KG1 (cell line): ENCODE measurements at regions not wholly inside any gene's neighbourhood (a gene's known extent, or its start where the extent isn't known, plus 50 kb on each side); places are given as distances from the start of the nearest gene placed in this dataset.
"Not testable (repeated sequence)": the region's sequence is repeated elsewhere in the genome, so short reads cannot be mapped to it uniquely, and the experiment has no call there.

Experiments used
- DNase-seq: peaks from one replicate; lab custom pipeline; 2025; lab: John Stamatoyannopoulos, UW

DNA sequence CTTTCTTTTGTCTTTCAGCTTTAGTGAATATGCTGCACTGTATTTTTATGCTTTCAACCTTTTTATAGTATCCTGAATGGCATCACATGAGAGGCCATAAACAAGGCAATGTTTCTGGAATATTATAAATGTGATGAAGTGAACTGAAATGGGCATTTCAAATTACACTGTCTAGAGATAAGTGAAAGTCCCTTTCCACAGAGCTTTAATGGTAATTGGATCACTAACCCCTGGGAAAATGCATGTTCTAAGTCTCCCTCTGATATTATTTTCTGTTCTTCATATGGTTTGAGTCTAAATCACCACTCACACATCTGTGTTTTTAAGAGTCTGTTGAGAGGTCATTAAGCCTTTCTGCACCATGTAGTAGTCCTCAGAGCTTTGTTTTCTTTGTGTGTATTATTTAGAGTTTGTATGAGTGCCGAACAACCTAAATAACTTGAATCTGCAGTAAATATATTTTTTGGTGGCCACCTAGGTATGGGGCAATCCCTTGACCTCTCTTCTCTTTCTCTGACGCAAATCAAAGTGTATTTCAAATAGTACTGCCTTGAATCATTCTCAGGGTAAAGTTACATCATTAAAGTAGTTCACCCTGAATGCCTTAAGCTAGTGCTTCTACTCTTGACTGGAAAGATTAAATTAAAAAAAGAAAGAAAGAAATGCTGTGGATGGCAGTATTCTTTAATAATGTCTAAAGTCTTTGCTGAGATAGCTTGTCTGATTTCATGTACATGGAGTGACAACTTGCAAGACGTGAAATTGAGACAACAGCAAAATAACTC, 1931.0 kb upstream of the CDH6 start:
- DNase-seq: no peak

DNA sequence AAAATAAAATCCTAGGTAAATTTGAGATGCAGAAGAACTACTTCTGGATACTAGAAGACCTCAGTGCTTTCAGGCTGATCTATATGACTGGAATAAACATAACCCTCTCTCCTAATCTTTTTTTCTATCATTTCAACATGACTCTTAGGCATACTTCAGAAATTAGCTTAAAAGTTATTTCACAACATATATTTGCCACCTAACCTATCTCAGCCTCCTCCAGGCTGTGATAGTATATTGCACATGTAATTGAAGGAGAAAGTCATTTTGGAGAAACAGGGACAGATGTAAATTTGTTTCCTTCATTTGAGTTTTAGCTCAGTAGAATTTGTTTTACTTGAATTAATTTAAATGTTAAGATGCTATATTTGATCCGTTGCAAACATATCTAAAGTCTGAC, 1932.3 kb upstream of the CDH6 start:
- no peak for DNase-seq

DNA sequence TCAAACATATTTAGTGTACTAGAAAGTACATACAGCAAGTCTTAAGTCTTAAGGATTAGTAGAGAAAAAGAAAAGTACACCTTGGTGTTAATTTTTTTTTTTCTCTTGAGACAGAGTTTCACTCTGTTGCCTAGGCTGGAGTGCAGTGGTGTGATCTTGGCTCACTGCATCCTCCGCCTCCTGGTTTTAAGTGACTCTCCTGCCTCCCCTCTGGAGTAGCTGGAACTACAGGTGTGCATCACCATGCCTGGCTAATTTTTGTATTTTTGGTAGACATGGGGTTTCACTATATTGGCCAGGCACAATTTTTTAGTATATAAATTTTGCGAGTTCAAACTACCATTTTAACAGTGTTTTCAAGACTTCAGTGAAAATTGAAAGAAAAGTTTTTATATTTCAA, 1941.1 kb upstream of the CDH6 start:
- no peak for DNase-seq

DNA sequence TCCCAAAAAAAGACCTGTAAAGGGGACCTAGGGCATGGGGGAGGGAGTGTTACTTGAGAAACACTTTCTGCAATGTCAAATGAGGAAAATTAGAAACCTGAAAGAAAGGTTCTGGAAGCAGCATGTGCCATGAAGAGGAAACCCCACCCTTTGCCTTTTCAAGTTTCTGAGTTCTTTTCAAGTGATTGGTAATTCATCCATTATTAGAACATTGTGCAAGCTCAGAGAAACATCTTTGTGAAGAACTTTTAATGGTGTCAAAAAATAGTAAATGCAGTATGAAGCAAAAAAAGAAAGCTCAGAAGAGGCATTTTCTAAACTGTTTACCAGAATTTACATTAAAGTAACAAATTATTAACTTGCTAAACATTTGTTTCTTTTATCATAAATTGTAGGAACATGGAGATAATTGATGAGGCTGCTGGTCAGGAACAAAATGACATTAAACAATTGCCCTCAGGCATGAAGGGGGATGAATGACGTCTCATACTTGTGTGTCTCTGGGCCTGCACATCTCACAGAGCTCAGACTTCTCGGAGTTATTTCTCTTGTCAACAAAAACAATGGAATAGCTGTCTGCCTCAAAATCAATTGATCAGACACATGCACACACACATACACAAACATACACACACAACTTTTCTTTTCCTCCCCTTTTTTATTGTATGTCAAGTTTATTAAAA, 1946.0 kb upstream of the CDH6 start:
- no peak for DNase-seq

DNA sequence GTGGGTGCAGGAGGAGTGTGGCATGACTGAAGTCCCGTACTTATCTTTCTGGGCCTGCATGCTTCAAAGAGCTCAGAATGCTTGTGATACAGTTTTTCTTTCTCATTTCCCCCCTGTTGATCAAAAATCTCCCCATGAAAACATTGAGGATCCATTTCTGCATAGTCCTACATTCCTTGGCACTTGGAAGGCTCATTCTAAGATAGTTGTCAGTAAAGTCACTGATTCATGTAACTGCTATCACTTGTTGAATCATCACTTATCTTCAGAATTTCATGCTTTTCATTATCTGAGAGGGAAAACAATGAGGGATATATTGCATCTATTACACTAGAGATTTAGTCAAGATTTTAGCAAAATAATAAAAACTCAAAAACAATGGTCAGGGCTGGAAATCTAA, 1953.1 kb upstream of the CDH6 start:
- DNase-seq: no peak

DNA sequence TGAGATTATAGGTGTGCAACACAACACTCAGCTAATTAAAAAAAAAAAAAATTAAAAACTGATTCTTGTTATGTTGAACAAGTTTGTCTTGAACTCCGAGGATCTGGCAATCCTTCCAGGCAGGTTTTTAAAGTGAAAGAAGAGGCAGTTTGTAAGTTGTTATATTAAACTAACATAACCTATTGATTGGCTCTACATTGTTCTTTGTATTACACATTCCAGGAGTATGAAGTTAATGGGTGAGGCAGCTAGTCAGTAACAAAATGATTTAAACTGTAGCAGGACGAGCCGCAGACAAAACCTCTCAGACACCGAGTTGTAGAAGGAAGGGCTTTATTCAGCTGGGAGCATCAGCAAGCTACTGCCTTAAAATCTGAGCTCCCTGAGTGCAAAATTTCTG, 1953.9 kb upstream of the CDH6 start:
- no peak for DNase-seq

DNA sequence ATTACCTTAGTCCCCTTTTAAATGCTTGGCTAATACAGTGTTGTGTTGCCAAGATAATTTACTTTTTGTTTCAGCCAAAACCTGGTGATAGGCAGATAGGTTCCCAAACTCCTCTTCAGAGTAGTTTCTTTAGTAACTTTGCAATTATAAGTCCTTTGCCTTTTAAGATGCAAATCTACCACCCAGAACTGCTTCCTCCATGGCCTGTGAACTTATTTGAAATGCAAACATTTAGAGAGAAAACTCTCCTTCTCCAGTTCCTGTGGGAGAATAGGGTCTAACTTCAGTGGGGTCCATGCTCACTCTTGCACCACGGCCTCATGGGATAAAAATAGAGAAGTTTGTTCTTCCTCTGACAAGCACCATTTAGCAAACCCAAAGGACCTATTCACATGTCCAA, 1955.4 kb upstream of the CDH6 start:
- no peak for DNase-seq

DNA sequence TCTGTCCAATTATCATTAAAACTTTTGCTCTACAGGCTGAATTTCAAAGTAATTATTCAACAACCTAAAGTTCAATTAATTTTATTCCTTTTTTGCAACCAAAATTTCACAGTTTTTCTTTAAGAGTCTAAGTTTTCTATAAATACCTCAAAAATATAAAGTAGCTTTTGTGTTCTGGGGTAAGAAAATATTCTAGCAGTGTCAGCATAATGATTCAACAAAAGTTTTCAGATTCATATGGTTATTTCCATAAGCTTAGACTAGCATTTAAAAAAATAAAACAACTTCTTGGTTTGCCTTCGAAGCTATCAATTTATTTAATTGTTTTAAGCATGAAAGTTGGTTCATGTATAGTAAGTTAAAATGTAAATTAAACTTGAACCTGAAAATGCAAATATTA, 1962.3 kb upstream of the CDH6 start:
- no peak for DNase-seq

DNA sequence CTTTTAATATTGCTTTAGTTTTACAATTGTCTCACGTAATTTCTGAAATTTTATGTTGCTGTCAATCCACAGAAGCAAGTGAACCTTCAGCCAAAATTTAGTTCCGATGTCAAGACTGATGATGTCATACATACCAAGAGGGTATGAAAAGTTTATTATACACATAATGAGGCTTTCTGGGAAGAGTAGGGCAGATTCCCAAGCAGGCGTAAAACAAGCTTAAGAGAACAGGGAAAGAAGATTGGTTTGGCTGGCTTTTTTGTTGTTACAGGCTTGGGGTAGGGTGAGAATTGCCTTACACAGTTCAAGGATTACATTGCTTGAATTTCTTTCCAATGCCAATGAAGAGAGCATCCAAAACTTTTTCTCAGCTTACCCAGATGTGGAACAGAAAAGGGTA, 1962.9 kb upstream of the CDH6 start:
- DNase-seq: no peak

DNA sequence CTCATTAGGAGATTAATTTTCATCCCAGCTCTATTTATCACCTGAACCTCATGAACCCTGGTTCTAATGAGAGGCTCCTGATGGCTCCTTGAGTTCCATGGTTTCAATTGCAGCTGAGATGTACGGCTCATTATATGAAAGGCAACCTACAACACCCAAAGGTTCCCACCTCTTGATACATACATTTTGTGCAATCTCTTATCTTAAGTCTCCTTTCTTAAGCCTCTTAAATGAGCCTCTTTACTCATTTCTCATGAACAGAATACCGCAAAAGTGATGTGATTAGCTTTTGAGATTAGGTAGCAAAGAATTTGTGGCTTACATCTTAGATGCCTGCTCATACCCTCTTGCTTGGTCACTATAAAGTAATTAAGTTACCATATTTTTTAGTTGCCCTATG, 1964.0 kb upstream of the CDH6 start:
- no peak for DNase-seq

DNA sequence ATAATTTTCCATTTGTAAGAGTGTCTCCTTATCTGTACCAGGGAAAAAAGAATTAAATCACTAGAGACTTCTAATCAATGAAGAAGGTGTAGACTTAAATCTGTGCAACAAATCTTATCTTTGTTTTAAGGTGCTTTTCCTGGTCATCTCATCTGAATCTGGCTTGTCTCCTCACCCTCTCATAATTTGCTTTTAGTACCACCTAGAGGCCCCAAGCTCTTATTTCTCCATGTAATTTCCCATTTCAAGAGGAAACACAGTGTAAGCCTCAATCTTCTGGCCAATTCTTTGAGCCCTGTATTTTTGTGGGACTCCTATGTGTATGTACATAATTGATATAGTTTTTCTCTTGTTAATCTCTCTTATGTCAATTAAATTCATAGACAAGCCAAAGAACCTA, 1975.3 kb upstream of the CDH6 start:
- no peak for DNase-seq

DNA sequence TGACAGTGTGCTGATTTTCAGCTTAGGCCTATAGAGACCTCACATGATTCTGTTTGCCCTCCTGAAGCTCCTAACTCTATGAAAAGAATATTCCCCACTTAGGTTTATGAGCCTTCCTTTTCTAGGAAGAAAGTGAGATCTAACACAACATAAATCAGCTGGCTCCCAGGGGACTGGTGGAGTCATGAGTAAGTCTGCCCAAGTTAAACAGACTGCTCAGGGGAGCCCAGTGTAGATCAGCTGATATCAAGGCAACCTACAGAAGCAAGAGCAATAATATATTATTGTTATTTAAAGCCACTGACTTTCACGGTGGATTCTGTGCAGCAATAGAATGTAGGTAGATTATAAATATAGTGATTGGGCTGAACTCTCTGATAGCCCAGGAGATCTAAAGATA, 1978.6 kb upstream of the CDH6 start:
- no peak for DNase-seq

DNA sequence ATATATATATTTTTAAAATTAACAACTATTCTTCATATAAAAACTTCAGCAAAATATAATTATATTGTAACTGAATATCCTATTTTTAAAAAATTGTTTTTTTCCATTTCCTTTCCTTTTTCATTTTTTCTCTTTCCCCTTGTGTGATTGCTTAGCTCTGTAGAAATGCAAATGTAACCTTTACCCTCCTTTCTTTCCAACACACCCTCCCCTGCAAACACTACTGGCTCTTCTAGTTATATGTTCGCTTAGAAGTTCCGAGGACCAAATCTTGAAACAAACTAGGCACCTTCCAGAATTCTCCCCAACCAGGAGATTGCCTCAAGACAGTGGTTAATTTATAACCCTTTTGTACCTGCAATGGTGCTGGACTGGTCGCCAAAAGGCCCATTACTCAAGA, 1980.0 kb upstream of the CDH6 start:
- DNase-seq: no peak

DNA sequence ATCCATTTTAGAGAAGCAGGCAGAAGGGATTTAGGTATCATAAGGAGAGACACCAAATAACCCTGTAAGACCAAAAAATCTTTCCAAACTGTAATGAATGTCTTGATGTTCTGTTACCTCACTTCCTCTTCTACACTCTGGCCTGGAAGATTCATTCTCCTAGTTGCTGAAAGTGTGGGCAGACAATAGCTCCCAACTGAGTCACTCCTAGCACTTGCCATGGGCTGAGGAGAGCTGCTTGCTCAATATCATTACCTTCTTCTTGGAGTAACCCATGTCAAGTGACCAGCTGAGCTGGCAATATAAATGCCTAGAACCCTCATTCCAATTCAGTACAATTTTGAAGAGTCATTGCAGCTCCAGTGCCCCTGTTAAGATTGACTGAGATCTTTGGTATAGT, 1985.5 kb upstream of the CDH6 start:
- DNase-seq: no peak

DNA sequence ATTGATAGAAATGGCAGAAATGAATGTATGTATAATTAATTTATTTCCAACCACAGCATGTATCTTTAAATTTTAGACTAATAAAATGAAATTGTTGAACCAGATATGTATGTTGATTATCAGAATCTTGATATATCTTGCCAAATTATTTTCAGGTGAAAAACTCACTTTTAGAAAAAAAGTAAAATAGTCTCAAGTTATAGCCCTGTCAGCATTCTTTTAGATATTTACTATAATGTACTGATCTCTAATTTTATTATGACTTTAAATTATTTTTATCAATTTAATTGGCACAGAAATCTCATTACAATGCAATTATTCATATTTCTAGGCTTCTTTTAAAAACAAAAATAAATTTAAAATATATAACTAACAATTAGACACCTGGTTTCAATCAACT, 1990.4 kb upstream of the CDH6 start:
- DNase-seq: no peak

DNA sequence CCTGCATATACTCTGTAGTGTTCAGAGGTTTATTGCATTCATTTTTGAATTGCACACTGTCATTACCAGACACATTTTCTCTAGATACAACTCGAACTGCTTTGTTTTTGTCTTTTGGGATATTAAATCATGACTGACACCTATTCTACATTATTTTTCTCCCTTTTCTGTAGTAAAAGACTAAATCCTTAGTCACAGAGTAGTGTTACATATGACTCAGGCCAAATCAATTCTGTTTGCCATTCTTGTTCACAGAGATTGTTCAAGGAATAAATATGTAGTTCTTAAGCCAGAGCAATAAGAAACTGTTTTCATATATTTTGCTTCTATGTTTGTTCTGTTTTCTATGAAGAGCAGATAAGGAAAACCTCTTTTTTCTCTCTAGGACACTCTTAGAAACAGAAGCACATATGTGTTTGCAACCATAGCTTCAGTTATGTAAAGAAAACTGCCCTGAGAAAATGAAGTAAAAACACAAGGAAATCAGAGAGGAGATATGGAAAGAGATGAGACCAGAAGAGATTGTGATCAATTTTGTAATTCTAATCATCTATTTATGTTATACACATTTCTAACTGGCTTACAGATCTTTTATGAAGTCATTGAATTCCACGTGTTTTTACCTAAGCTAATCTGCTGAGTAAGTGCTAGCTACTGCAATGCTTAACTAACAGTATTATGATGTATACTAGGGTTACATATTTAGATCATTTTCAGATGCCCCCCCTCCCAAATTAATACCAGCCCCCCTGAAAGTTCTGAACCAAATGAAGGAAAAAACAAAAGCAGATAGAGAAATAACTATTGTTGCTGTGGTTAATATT, 1995.6 kb upstream of the CDH6 start:
- no peak for DNase-seq

DNA sequence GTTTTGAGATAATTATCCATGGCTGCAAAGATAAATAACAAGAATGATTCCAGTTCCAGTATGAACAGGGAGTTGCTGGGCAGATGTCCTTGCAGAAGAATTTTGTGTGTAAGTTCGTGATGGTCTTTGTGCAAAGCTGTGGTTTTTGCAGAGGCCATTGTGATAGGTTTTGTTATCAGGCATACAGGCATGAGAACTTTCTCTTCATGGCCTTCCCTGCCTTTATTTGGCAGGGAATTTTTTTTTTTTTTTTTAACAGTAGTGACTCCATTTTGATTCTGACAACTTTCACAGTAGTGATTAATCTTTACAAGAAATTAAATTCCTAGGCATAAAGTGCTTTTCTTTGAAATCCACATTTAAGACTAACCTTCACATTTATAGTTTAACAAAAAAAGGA, 1999.5 kb upstream of the CDH6 start:
- DNase-seq: no peak

DNA sequence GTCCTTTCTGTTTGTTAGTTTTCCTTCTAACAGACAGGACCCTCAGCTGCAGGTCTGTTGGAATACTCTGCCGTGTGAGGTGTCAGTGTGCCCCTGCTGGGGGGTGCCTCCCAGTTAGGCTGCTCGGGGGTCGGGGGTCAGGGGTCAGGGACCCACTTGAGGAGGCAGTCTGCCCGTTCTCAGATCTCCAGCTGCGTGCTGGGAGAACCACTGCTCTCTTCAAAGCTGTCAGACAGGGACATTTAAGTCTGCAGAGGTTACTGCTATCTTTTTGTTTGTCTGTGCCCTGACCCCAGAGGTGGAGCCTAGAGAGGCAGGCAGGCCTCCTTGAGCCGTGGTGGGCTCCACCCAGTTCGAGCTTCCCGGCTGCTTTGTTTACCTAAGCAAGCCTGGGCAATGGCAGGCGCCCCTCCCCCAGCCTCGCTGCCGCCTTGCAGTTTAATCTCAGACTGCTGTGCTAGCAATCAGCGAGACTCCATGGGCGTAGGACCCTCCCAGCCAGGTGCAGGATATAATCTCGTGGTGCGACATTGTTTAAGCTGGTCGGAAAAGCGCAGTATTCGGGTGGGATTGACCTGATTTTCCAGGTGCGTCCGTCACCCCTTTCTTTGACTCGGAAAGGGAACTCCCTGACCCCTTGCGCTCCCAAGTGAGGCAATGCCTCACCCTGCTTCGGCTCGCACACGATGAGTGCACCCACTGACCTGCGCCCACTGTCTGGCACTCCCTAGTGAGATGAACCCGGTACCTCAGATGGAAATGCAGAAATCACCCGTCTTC, 2002.0 kb upstream of the CDH6 start:
- not testable (repeated sequence) for DNase-seq

DNA sequence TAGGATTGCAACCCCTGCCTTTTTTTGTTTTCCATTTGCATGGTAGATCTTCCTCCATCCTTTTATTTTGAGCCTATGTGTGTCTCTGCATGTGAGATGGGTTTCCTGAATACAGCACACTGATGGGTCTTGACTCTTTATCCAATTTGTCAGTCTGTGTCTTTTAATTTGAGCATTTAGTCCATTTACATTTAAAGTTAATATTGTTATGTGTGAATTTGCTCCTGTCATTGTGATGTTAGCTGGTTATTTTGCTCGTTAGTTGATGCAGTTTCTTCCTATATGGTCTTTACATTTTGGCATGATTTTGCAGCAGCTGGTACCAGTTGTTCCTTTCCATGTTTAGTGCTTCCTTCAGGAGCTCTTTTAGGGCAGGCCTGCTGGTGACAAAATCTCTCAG, 2003.1 kb upstream of the CDH6 start:
- not testable (repeated sequence) for DNase-seq

DNA sequence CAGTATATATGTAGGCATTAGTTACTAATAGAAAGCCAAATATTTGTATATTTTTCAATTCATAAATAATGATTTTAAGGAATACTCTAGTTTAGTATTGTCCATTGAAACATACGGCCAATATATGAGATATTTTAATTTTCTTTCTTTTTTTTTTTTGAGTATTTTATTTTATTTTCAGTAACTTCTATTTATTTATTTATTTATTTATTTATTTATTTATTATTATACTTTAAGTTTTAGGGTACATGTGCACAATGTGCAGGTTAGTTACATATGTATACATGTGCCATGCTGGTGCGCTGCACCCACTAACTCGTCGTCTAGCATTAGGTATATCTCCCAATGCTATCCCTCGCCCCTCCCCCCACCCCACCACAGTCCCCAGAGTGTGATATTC, 2007.1 kb upstream of the CDH6 start:
- not testable (repeated sequence) for DNase-seq

DNA sequence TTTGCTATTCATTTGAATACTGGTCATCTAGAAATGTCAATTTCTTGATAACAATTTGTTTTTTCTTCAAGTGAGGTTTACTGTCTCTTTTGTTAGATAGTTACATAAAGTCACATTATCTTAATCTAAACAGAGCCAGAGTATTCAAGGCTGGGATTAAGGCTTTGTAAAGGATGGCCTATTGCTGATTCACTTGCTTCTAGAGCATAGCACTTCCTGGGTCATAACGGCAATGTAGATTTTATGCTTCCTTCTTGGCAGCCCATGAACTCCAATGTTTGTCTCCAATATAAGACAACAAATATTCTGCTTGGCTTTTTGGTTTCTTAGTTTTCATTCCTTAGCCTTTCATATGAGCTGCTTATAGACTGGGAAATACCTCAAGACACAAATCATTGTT, 2007.9 kb upstream of the CDH6 start:
- no peak for DNase-seq

DNA sequence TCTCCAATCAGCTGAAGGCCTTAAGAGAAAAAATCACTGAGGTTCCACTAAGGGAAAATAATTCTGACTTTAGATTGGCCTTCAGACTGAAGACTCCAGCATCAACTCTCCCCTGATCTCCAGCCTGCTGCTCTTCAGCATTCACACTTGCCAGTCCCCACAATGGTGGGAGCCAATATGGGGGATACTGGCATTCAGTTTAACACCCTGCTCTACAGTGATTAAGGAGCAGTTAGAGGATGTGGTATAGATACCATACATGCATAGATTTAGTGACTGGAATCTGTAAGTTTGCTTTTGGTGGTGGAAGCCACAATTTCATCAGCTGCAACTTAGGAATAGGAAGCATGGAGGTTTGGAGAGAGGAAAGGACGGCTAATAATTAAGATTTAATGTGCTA, 2017.7 kb upstream of the CDH6 start:
- no peak for DNase-seq
